Esophagus (tissue), 2 donors: ENCODE measurements at regions not wholly inside any gene's neighbourhood (a gene's known extent, or its start where the extent isn't known, plus 50 kb on each side); places are given as distances from the start of the nearest gene placed in this dataset.

ENCODE experiments used
- H3K27ac ChIP-seq, 2 donors: one replicate each; pipeline ENCODE4 v1.5.1; 2013; ENCODE audit warnings: low read depth in 2 of 2, mild to moderate bottlenecking in 2 of 2, inconsistent platforms in 1 of 2, low read length in 1 of 2, moderate library complexity in 1 of 2
- H3K27me3 ChIP-seq, 2 donors: one replicate each; pipeline ENCODE4 v1.6.1; 2013; ENCODE audit warnings: low read length in 2 of 2, control low read depth in 1 of 2, mild to moderate bottlenecking in 1 of 2; ENCODE audit not compliant: insufficient read depth in 2 of 2, control insufficient read depth in 1 of 2
- H3K36me3 ChIP-seq, 2 donors: one replicate each; pipeline ENCODE4 v1.6.1; 2013; ENCODE audit warnings: low read length in 1 of 2; ENCODE audit not compliant: control insufficient read depth in 2 of 2, insufficient read depth in 2 of 2
- H3K4me1 ChIP-seq, 2 donors: one replicate each; pipeline ENCODE4 v1.6.1; 2013; ENCODE audit warnings: low read length in 1 of 2; ENCODE audit not compliant: control insufficient read depth in 2 of 2, insufficient read depth in 2 of 2
- H3K4me3 ChIP-seq, 2 donors: one replicate each; pipeline ENCODE4 v1.5.1; 2013; ENCODE audit warnings: low read length in 2 of 2, mild to moderate bottlenecking in 2 of 2, low read depth in 1 of 2, moderate library complexity in 1 of 2
- H3K9me3 ChIP-seq, 2 donors: one replicate each; pipeline ENCODE4 v1.6.1; 2013; ENCODE audit warnings: mild to moderate bottlenecking in 2 of 2, low read depth in 1 of 2, low read length in 1 of 2, moderate library complexity in 1 of 2; ENCODE audit not compliant: control insufficient read depth in 2 of 2, insufficient read depth in 1 of 2
- WGBS, 2 donors: extraction: QIAGEN DNeasy Blood & Tissue Kit; methylation state at CpG; one replicate each; pipeline ENCODE4 v1.1.7; 2013; 5-methylcytosine and 5-hydroxymethylcytosine counted together
- donor health status: healthy with polysubstance abuse.
- donor health status: Bipolar disorder and iron deficiency.

DNA sequence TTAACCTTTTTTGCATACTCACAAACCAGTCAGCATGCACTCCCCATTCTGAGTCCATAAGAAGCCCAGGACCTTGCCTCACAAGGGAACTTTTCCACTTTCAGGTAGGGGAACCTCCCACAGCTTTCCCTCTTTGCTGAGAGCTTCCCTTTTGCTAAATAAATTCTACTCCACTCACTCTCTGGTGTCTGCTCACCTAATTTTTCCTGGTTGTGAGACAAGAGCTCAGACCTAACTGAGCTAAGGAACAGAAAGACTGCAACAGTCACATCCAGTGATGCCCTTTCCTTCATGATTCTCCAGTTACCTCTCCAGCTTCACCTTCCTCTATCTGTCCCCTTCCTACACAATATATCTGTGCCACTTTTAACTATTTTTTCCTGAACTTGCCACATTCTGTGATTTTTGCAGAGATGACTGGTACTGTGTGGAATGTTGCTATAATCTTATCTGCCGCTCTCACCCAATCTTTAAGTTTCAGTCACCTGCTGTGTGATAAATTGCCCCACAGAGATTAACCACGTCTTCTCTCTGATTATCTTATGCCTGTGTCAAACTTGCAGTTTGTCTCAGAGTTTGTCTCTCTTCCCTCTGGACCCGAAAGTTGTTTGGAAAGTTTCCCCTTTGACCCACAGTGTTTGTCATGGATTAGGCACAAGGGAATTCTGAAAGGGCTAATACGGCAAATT is 737.1 kb upstream of the FLRT2 start:
- Histone ChIP-seq H3K27me3 (no peaks in the 10 kb centered on the region), H3K4me3 (no peak overlapping the region), H3K27ac (no peak overlapping the region), H3K36me3 (no peaks in the 10 kb centered on the region), H3K4me1 (no peaks in the 10 kb centered on the region), H3K9me3 (no peaks in the 10 kb centered on the region)
- WGBS, 2 donors: 75 to 79% methylated on average over 4 of the region's 4 CpGs

DNA sequence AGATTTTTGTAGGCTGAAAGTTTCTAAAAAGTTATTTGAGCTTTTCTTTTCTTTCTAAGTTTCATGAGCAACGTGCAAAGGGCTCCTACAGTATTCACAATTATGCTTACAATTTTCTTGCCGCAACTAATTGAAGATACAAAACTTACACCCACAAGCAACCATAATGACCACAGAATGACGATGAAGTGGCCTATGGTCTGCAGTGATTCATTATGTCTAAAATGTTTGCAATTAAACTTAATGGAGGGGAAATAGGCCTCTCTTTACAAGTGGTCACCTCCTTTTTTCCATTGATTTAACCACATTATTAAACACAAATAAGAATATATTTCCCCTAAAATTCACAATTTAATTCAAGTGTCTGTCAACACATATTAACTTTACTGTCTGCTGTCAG is 732.6 kb upstream of the FLRT2 start:
- WGBS, 2 donors: 91 to 93% methylated on average over 3 of the region's 3 CpGs

DNA sequence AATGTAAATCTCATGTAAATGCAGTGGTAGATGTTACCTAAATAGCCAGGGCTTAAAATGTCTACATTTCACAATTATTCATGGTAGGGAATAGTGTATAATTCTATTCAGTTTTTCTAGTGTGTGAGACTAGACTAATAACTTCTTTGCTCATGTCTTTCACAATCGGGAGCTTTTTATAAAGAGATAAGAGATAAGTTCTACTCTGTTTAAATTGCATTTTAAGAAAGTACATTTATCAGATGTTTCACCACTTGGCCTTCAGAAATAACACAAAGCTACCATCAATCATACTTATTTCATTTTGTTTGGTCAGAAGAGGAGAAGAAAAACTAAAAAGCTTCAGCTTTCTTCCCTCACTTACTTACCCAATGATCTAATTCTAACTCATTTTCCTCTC is 725.5 kb upstream of the FLRT2 start:
- H3K27me3 ChIP-seq: no peaks in the 10 kb centered on the region
- H3K27ac ChIP-seq: no peak overlapping the region
- 56 to 63% methylated on average over 1 of the region's 1 CpG for WGBS, 2 donors
- no peaks in the 10 kb centered on the region for H3K36me3 ChIP-seq
- no peaks in the 10 kb centered on the region for H3K4me1 ChIP-seq
- H3K9me3 ChIP-seq: no peaks in the 10 kb centered on the region
- no peak overlapping the region for H3K4me3 ChIP-seq

More for the DNA sequence above, 732.6 kb upstream of the FLRT2 start:
- no peaks in the 10 kb centered on the region for H3K27me3 ChIP-seq
- H3K27ac ChIP-seq: no peak overlapping the region
- H3K4me3 ChIP-seq: no peak overlapping the region
- no peaks in the 10 kb centered on the region for H3K36me3 ChIP-seq
- H3K9me3 ChIP-seq: no peaks in the 10 kb centered on the region
- no peaks in the 10 kb centered on the region for H3K4me1 ChIP-seq

DNA sequence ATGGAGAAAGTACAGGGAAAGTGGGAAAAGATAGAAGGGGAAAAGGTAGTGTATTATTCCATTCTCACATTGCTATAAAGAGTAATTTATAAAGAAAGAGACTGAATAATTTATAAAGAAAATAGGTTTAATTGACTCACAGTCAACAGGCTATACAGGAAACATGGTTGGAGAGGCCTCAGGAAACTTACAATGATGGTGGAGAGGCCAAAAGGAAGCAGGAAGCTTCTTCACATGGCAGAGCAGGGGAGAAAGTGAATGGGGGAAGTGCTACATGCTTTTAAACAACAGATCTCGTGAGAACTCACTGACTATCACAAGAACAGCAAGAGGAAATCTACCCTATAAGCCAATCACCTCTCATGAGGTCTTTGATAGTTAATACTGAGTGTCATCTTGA is 725.0 kb upstream of the FLRT2 start:
- Histone ChIP-seq H3K27ac (no peak overlapping the region), H3K4me3 (no peak overlapping the region), H3K9me3 (no peaks in the 10 kb centered on the region), H3K36me3 (no peaks in the 10 kb centered on the region), H3K4me1 (no peaks in the 10 kb centered on the region), H3K27me3 (no peaks in the 10 kb centered on the region)
- WGBS, 2 donors: 54 to 65% methylated on average over 1 of the region's 1 CpG

DNA sequence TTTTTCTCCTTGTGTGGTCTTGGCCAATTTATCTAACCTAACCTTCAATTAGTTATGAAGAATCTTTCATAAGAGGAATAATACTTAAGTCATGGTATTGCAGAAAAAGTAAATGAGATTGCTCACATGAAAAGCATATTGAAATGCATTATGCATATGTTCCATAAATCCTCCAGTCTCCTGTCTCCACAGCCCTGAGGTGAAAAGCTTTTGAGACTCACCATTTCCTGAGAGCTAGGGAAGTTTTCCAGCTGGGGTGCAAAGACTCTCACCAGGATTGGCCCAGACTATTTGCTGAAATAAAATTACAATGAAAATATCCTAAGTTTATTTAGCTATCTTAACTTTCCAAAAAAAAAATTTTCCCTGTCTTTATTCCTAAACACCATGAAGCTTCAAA is 723.8 kb upstream of the FLRT2 start:
- H3K4me3 ChIP-seq: no peak overlapping the region
- H3K36me3 ChIP-seq: no peaks in the 10 kb centered on the region
- H3K4me1 ChIP-seq: no peaks in the 10 kb centered on the region
- no peaks in the 10 kb centered on the region for H3K9me3 ChIP-seq
- H3K27me3 ChIP-seq: no peaks in the 10 kb centered on the region
- H3K27ac ChIP-seq: no peak overlapping the region

DNA sequence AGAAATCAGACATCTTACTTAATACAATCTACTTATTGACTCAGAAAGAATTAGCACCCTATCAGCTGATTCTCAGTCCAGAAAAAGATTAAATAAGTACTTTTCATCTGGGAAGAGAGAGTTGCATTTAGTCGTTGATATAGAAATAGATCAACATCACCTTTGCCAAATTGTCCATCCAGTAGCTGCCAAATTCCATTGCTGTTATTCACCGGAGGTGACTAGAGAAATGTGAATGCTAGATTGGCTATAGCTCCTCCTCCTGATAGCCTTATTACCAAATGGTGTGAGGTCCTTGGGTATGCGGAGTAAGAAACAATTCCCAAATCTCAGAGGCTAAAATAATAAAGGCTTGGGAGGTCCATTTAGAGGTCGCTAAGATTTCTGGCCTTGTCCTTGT is 723.3 kb upstream of the FLRT2 start:
- Histone ChIP-seq H3K36me3 (no peaks in the 10 kb centered on the region), H3K4me1 (no peaks in the 10 kb centered on the region), H3K27me3 (no peaks in the 10 kb centered on the region), H3K27ac (no peak overlapping the region), H3K9me3 (no peaks in the 10 kb centered on the region), H3K4me3 (no peak overlapping the region)
- WGBS, 2 donors: 57 to 61% methylated on average over 4 of the region's 4 CpGs

DNA sequence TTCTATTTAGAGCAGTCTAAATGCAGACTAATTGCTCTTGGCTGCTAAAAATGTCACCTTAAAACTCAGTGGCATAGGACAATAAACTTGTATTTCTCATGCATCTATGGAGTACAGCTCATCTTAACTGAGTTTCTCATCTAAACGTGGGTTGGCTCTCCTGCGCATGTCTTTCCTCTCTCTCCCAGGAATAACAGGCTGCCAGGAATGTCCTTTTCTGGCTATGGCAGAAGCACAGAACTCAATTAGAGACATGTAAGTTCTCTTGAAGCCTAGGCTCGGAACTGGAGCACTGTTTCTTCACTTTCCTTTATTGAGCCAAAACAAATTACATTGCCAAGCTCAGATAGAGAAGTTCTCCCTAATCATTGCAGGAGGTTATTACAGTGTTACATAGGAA is 722.3 kb upstream of the FLRT2 start:
- no peak overlapping the region for H3K4me3 ChIP-seq
- no peaks in the 10 kb centered on the region for H3K27me3 ChIP-seq
- no peaks in the 10 kb centered on the region for H3K9me3 ChIP-seq
- H3K4me1 ChIP-seq: no peaks in the 10 kb centered on the region
- no peaks in the 10 kb centered on the region for H3K36me3 ChIP-seq
- WGBS, 2 donors: 65 to 68% methylated on average over 3 of the region's 3 CpGs
- no peak overlapping the region for H3K27ac ChIP-seq

DNA sequence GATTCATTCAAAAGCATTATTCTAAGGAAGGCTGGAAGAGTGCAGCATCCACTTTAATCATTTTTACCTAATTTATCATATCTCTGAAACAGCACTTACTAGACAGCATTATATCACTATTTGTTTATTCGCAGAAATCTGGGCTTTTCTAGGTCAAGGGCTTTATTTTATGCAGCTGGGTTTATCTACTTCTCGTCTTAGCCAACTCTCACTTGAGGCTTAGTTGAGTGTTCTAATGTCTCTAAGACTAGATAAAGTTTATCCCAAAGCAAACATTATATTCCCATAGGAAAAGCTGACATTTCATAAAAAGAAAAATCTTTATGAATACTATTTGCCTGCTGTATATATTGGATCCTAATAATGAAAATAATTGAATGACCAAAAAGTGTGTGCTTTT is 720.8 kb upstream of the FLRT2 start:
- WGBS, 2 donors: 52 to 59% methylated on average over 2 of the region's 2 CpGs
- no peaks in the 10 kb centered on the region for H3K9me3 ChIP-seq
- H3K4me3 ChIP-seq: no peak overlapping the region
- H3K27me3 ChIP-seq: no peaks in the 10 kb centered on the region
- H3K36me3 ChIP-seq: no peaks in the 10 kb centered on the region
- no peaks in the 10 kb centered on the region for H3K4me1 ChIP-seq
- H3K27ac ChIP-seq: no peak overlapping the region

DNA sequence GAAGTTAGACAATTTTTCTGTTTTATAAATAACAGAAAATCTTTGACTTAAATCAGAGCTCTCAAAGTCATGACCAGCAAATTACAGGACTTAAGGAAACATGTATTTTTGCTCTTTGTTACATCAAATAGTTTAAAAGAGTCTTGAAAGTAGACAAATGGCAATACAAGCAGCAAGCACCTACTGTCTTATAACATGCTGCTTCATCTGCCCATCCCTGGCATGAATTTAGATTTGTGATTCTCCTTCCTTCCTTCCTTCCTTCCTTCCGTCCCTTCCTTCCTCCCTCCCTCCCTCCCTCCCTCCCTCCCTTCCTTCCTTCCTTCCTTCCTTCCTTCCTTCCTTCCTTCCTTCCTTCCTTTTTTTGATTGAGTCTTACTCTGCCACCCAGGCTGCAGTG is 715.6 kb upstream of the FLRT2 start:
- Histone ChIP-seq H3K4me3 (no peak overlapping the region), H3K27ac (no peak overlapping the region), H3K4me1 (no peaks in the 10 kb centered on the region), H3K9me3 (no peaks in the 10 kb centered on the region), H3K36me3 (no peaks in the 10 kb centered on the region), H3K27me3 (no peaks in the 10 kb centered on the region)
- WGBS, 2 donors: 78 to 89% methylated on average over 1 of the region's 1 CpG

DNA sequence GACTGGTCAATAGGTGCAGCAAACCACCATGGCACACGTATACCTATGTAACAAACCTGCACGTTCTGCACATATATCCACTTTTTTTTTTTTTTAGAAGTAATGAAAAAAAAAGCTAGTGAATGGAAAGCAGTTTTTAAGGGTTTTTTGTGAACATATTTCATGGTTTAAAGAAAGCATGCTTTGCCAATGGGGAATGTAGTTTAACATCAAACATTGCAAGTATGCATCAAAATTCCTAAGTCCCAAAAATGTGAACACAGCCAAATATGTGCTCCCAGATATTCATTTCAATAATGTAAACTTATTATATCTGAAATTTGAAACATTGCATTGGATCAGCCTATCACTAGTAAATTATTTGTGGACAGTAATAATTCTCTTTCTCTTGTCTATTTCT is 710.4 kb upstream of the FLRT2 start:
- Histone ChIP-seq H3K27ac (no peak overlapping the region), H3K36me3 (no peaks in the 10 kb centered on the region), H3K27me3 (no peaks in the 10 kb centered on the region), H3K9me3 (no peaks in the 10 kb centered on the region), H3K4me1 (no peaks in the 10 kb centered on the region), H3K4me3 (no peak overlapping the region)
- WGBS, 2 donors: 77 to 91% methylated on average over 2 of the region's 2 CpGs
